Pancreas (tissue), 10 donors: ENCODE measurements at regions not wholly inside any gene's neighbourhood (a gene's known extent, or its start where the extent isn't known, plus 50 kb on each side); places are given as distances from the start of the nearest gene placed in this dataset.

ENCODE experiments used
- ATAC-seq, 4 donors: fragments of 200-7000 bp; cut with Tn5 transposase; one replicate each; pipeline versions ENCODE4 v1.8.0 to v1.9.1; 2020; ENCODE audit warnings: mild to moderate bottlenecking in 4 of 4, moderate library complexity in 4 of 4
- DNase-seq, 6 donors: peaks; one replicate each; pipeline ENCODE4 v3.0.0-alpha.2; 2020
- FAIRE-seq: peaks from 2 replicates; lab custom pipeline; 2012; peaks lifted over from hg19 to GRCh38; lab: Jason Lieb, UNC
- H3K27ac ChIP-seq, 4 donors: fragments of 200-600 bp; sonication (generic); 1 replicate in 3 of 4; 2 replicates in 1 of 4; pipeline versions ENCODE4 v1.5.0 to v1.8.0; 2020
- H3K27me3 ChIP-seq, 4 donors: fragments of 200-600 bp; one replicate each; pipeline ENCODE4 v1.8.0; 2021
- H3K36me3 ChIP-seq, 3 donors: fragments of 200-600 bp; sonication (generic) in 1 of 3; one replicate each; pipeline versions ENCODE4 v1.5.0 to v1.8.0; 2020 to 2021
- H3K4me1 ChIP-seq, 3 donors: fragments of 200-600 bp; one replicate each; pipeline ENCODE4 v1.8.0; 2021
- H3K4me3 ChIP-seq, 4 donors: fragments of 200-600 bp; sonication (generic) in 2 of 4; one replicate each; pipeline versions ENCODE4 v1.5.0 to v1.8.0; 2020 to 2021
- H3K9me3 ChIP-seq, 4 donors: fragments of 200-600 bp; one replicate each; pipeline ENCODE4 v1.8.0; 2021
- WGBS, 2 donors: extraction: QIAGEN DNeasy Blood & Tissue Kit; methylation state at CpG; one replicate each; pipeline ENCODE4 v1.1.7; 2013; 5-methylcytosine and 5-hydroxymethylcytosine counted together
- intact Hi-C, 3 donors: fragments of 100-400 bp; cut with DNase I; formaldehyde crosslinking; loops; one replicate each; pipeline versions ENCODE4 v1.11.1 to v1.14.2; 2022
- TF ChIP-seq, protein P1 (sequence below), 4 donors: fragments of 200-600 bp; sonication (generic) in 3 of 4; IDR thresholded peaks; one replicate each; pipeline versions ENCODE4 v1.5.0 to v1.8.0; 2021; ENCODE audit warnings: antibody characterized with exemption in 4 of 4
- donor health status: healthy with polysubstance abuse.
- donor health status: DM: no; HTN: no; CAD: no; lungs with moderate emphysema.
- donor health status: DM: no; HTN: no; CAD: no.
- donor health status: control.
- donor health status: control.
- donor health status: Bipolar disorder and iron deficiency.
- donor health status: DM: yes; HTN: yes; CAD: no.
- donor health status: DM: no; HTN: no; CAD: no.
- donor health status: DM: no; HTN: no; CAD: no.
- donor health status: DM: yes; HTN: yes; CAD: no.

DNA sequence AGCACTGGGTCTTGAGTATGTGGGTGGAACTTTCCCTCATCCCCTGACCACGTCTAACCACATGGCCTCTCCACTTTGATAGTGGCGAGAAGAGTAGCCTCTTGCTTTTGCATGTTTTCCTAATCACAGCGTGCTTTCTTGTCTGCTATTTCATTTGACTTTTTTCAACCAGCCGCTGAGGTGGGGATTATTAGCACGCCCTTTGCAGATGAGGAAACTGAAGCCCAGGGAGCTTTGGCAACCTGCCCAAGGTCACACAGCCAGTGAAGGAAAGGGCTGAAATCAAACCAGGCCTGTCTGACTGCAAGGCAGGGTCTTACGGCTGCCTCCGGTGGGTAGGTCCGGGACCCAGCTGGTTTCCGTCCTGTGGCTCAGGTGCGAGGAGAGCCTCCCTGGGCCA, 106.5 kb upstream of the MSX2 start:
- Histone ChIP-seq H3K27me3 (peaks cover 0 to 3% (median 0%) of the 10 kb centered on the region in 4 donors), H3K4me3 (no peak overlapping the region), H3K9me3 (no peaks in the 10 kb centered on the region), H3K4me1 (no peaks in the 10 kb centered on the region), H3K36me3 (no peaks in the 10 kb centered on the region), H3K27ac (no peak overlapping the region)
- TF ChIP-seq, protein P1, sequence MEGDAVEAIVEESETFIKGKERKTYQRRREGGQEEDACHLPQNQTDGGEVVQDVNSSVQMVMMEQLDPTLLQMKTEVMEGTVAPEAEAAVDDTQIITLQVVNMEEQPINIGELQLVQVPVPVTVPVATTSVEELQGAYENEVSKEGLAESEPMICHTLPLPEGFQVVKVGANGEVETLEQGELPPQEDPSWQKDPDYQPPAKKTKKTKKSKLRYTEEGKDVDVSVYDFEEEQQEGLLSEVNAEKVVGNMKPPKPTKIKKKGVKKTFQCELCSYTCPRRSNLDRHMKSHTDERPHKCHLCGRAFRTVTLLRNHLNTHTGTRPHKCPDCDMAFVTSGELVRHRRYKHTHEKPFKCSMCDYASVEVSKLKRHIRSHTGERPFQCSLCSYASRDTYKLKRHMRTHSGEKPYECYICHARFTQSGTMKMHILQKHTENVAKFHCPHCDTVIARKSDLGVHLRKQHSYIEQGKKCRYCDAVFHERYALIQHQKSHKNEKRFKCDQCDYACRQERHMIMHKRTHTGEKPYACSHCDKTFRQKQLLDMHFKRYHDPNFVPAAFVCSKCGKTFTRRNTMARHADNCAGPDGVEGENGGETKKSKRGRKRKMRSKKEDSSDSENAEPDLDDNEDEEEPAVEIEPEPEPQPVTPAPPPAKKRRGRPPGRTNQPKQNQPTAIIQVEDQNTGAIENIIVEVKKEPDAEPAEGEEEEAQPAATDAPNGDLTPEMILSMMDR (IDR thresholded peaks at IDR 0.05) = no peak
- intact Hi-C loops = no loop called here
- ATAC-seq (no peak), FAIRE-seq (no peak), DNase-seq (no peak)
- 54 to 65% methylated on average over 10 of the region's 10 CpGs for WGBS, 2 donors

DNA sequence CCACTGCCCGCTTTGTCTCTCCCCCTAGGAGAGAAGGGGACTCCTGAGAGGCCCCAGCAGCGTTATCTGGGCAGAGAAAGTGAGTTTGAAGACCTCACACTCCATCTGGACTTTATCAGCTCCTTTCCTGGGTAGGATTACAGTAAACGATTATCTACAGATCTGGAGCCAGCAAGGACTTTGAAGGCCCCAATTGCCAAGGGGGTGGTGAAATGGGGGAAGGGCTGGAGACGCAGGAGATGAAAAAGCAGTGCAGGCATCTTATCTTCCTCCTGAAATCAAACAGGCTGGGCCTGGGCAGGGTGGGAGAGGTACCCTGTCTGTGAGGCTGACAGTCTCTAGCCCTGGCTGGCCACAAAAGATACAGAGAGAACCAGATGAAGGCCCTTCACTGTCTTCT, 105.8 kb upstream of the MSX2 start:
- H3K4me3 ChIP-seq = no peak overlapping the region
- ATAC-seq (no peak), DNase-seq (no peak), FAIRE-seq (no peak)
- WGBS, 2 donors = 48 to 63% methylated on average over 4 of the region's 4 CpGs
- H3K9me3 ChIP-seq = no peaks in the 10 kb centered on the region
- TF ChIP-seq, protein P1 (IDR thresholded peaks at IDR 0.05) = no peak
- intact Hi-C loops = no loop called here
- H3K27ac ChIP-seq = no peak overlapping the region
- H3K36me3 ChIP-seq = no peaks in the 10 kb centered on the region
- H3K4me1 ChIP-seq = no peaks in the 10 kb centered on the region
- H3K27me3 ChIP-seq = peaks cover 0 to under 1% (median 0%) of the 10 kb centered on the region in 4 donors

DNA sequence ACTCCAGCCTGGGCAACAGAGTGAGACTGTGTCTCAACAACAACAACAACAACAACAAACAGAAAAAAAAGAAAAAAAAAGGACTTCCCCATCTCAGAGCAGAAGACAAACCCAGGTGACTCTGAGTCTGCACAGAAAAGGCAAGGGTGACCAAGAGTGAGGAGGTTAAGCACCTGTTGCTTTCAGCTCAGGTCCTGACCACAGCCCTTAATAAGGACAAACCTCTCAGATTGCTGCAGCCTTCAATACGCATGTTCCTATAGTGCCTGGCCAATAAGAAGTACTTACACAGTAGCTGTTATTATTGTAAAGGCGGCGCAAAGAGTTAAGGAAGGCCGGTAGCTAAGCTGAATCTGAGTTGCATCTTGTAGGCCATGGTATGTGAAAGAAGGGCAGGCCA, 102.3 kb upstream of the MSX2 start:
- 91 to 94% methylated on average over 4 of the region's 4 CpGs for WGBS, 2 donors
- DNase-seq (no peak), FAIRE-seq (no peak), ATAC-seq (no peak)
- Histone ChIP-seq H3K27me3 (no peaks in the 10 kb centered on the region), H3K4me1 (no peaks in the 10 kb centered on the region), H3K4me3 (no peak overlapping the region), H3K36me3 (no peaks in the 10 kb centered on the region), H3K9me3 (no peaks in the 10 kb centered on the region), H3K27ac (no peak overlapping the region)
- intact Hi-C loops = no loop called here
- TF ChIP-seq, protein P1 (IDR thresholded peaks at IDR 0.05) = no peak

DNA sequence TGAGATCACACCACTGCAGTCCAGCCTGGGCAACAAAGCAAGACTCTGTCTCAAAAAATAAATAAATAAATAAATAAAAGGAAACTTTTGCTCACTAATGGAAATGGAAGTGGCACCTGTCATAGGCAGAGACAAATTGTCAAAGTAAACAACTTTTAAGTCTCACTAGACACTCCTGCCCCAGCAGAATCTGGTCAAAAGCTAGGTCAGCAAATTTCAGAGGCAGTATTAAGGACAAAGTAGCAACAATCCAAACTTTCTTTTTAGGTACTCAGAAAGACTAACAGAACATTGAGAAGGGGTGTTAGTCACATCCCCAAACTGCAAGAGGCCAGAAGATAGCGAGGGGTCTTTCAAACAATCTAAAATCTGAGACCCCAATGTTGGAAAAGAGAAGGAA, 101.4 kb upstream of the MSX2 start:
- Histone ChIP-seq H3K27me3 (no peaks in the 10 kb centered on the region), H3K4me3 (no peak overlapping the region), H3K4me1 (no peaks in the 10 kb centered on the region), H3K9me3 (no peaks in the 10 kb centered on the region), H3K36me3 (no peaks in the 10 kb centered on the region), H3K27ac (no peak overlapping the region)
- WGBS, 2 donors = 65 to 72% methylated on average over 1 of the region's 1 CpG
- ATAC-seq (no peak), FAIRE-seq (no peak), DNase-seq (no peak)
- TF ChIP-seq, protein P1 (IDR thresholded peaks at IDR 0.05) = no peak
- intact Hi-C loops = no loop called here

DNA sequence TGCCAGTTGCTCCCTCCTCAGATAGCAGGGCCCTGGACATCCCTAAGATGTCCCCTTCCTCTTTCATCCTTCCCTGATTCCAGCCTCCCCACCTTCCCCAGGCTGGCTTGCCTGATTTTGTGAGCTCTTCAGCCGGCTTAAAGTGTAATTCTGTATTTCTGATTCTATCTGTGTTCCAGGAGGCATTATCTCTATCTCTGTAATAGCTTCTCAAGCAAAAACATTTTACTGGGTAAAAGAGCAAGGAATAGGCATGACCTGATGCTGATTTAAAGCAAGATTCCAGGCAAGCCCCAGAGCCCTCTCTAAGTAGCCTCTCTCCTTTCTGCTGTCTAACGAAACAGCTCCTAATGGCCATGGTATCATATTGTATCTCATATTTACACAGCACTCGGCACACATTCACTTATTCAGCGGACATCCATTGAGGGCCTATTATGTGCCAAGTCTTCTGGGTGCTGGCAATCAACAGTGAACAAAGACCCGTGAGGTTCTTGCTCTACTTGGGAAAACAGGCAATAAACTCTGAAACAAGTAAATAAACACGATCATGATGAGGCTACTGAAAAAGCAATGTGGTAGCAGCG, 100.9 kb upstream of the MSX2 start:
- Histone ChIP-seq H3K4me1 (no peaks in the 10 kb centered on the region), H3K27ac (no peak overlapping the region), H3K27me3 (no peaks in the 10 kb centered on the region), H3K4me3 (no peak overlapping the region), H3K36me3 (no peaks in the 10 kb centered on the region), H3K9me3 (no peaks in the 10 kb centered on the region)
- no peak for DNase-seq
- FAIRE-seq = no peak
- 50% methylated on average over 7 of the region's 7 CpGs for WGBS, 2 donors
- TF ChIP-seq, protein P1 (IDR thresholded peaks at IDR 0.05) = no peak
- ATAC-seq = no peak
- intact Hi-C loops = no loop called here
